ENCODE measurements at regions not wholly inside any gene's neighbourhood (a gene's known extent, or its start where the extent isn't known, plus 50 kb on each side); places are given as distances from the start of the nearest gene placed in this dataset.

- TF ChIP-seq CTCF (IDR thresholded peaks at IDR 0.05) (no peak), EP300 (IDR thresholded peaks at IDR 0.05) (no peak), POLR2A (IDR thresholded peaks at IDR 0.05) (no peak)
Measured at GRCh38 chr16:73547552-73548403, 499.9 kb upstream of the ZFHX3 start.

Data from tibial nerve (tissue), 4 donors.